ENCODE measurements at regions not wholly inside any gene's neighbourhood (a gene's known extent, or its start where the extent isn't known, plus 50 kb on each side); places are given as distances from the start of the nearest gene placed in this dataset.

DNA sequence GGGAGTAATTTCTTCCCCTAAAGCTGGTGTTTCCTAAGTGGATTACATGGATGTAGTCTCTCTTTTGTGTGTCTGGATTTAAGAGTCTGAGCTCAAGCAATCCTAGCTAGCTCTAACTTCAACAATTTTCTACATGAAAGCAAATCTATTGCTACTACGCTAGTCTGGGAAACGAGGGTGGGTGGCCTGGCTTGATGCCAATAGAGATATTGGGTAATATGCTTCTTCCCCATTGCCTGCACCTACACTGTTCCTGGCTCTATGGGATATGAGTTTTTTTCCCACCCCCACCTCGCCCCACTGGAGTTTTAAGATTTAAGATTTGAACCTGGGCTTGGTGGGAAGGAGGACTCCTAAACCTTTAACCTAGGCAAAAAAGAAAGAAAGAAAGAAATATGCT is 158.8 kb downstream of the RBM46 start:
- Histone ChIP-seq H3K27me3 (ENCODE audit: insufficient read depth, low read depth, low read length) (no peaks in the 10 kb centered on the region), H2AFZ (ENCODE audit: low read depth, low read length) (no peak overlapping the region), H3K4me2 (ENCODE audit: low read length) (no peak overlapping the region), H3K4me3 (ENCODE audit: low read length) (no peak overlapping the region), H3K9me3 (ENCODE audit: low read length) (no peaks in the 10 kb centered on the region), H3F3A (ENCODE audit: insufficient read depth, low read length, poor library complexity, severe bottlenecking) (no peaks in the 10 kb centered on the region), H3K27ac (ENCODE audit: low read length) (no peak overlapping the region), H3K9ac (ENCODE audit: low read length) (no peak overlapping the region), H3K36me3 (ENCODE audit: insufficient read depth, low read length) (no peaks in the 10 kb centered on the region), H3K79me2 (replicated peaks; ENCODE audit: insufficient read depth, low read length) (no peaks in the 10 kb centered on the region), H3K9me2 (ENCODE audit: insufficient read depth, low read length) (no peaks in the 10 kb centered on the region), H4K20me1 (ENCODE audit: insufficient read depth) (no peaks in the 10 kb centered on the region)
- no peak for TF ChIP-seq SMC3 (conservative IDR thresholded peaks at IDR 0.05; ENCODE audit: poor library complexity)
- TF ChIP-seq, protein P1, sequence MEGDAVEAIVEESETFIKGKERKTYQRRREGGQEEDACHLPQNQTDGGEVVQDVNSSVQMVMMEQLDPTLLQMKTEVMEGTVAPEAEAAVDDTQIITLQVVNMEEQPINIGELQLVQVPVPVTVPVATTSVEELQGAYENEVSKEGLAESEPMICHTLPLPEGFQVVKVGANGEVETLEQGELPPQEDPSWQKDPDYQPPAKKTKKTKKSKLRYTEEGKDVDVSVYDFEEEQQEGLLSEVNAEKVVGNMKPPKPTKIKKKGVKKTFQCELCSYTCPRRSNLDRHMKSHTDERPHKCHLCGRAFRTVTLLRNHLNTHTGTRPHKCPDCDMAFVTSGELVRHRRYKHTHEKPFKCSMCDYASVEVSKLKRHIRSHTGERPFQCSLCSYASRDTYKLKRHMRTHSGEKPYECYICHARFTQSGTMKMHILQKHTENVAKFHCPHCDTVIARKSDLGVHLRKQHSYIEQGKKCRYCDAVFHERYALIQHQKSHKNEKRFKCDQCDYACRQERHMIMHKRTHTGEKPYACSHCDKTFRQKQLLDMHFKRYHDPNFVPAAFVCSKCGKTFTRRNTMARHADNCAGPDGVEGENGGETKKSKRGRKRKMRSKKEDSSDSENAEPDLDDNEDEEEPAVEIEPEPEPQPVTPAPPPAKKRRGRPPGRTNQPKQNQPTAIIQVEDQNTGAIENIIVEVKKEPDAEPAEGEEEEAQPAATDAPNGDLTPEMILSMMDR (IDR thresholded peaks at IDR 0.05; ENCODE audit: poor library complexity, severe bottlenecking) = no peak
- TF ChIP-seq EP300 (conservative IDR thresholded peaks at IDR 0.05; ENCODE audit: poor library complexity, severe bottlenecking) = no peak
- TF ChIP-seq, protein P2, sequence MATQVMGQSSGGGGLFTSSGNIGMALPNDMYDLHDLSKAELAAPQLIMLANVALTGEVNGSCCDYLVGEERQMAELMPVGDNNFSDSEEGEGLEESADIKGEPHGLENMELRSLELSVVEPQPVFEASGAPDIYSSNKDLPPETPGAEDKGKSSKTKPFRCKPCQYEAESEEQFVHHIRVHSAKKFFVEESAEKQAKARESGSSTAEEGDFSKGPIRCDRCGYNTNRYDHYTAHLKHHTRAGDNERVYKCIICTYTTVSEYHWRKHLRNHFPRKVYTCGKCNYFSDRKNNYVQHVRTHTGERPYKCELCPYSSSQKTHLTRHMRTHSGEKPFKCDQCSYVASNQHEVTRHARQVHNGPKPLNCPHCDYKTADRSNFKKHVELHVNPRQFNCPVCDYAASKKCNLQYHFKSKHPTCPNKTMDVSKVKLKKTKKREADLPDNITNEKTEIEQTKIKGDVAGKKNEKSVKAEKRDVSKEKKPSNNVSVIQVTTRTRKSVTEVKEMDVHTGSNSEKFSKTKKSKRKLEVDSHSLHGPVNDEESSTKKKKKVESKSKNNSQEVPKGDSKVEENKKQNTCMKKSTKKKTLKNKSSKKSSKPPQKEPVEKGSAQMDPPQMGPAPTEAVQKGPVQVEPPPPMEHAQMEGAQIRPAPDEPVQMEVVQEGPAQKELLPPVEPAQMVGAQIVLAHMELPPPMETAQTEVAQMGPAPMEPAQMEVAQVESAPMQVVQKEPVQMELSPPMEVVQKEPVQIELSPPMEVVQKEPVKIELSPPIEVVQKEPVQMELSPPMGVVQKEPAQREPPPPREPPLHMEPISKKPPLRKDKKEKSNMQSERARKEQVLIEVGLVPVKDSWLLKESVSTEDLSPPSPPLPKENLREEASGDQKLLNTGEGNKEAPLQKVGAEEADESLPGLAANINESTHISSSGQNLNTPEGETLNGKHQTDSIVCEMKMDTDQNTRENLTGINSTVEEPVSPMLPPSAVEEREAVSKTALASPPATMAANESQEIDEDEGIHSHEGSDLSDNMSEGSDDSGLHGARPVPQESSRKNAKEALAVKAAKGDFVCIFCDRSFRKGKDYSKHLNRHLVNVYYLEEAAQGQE (IDR thresholded peaks at IDR 0.05; ENCODE audit: borderline replicate concordance) = no peak

DNA sequence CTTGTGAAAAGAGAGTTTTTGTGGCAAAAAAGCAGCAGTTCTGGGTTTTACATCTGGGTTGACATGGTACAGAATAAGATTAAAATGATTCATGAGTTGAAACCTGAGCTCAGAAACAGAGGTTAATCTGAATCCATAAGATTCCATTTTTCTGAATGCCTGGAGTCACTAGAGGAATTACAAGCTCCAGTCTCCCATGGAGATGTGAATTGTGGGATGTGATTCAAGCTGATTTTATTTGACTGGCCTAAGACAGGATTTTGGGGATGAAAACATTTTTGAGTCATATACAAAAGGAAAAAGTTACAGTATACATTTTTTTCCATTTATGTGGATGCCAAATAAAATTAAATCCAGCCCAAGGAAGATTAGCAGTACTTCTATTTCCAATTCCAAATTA is 161.1 kb downstream of the RBM46 start:
- H3K4me2 ChIP-seq (ENCODE audit: low read length) = no peak overlapping the region
- H3K4me3 ChIP-seq (ENCODE audit: low read length) = no peak overlapping the region
- H2AFZ ChIP-seq (ENCODE audit: low read depth, low read length) = no peak overlapping the region
- no peaks in the 10 kb centered on the region for H3K36me3 ChIP-seq (ENCODE audit: insufficient read depth, low read length)
- H4K20me1 ChIP-seq (ENCODE audit: insufficient read depth) = no peaks in the 10 kb centered on the region
- no peaks in the 10 kb centered on the region for H3K9me3 ChIP-seq (ENCODE audit: low read length)
- no peak overlapping the region for H3K27ac ChIP-seq (ENCODE audit: low read length)
- TF ChIP-seq RAD21 (conservative IDR thresholded peaks at IDR 0.05) = no peak
- TF ChIP-seq, protein P2 (IDR thresholded peaks at IDR 0.05; ENCODE audit: borderline replicate concordance) = no peak
- TF ChIP-seq, protein P1 (IDR thresholded peaks at IDR 0.05; ENCODE audit: poor library complexity, severe bottlenecking) = no peak
- TF ChIP-seq POLR2AphosphoS5 (IDR thresholded peaks at IDR 0.05) = no peak
- H3K27me3 ChIP-seq (ENCODE audit: insufficient read depth, low read depth, low read length) = no peaks in the 10 kb centered on the region
- H3K9ac ChIP-seq (ENCODE audit: low read length) = no peak overlapping the region
- H3F3A ChIP-seq (ENCODE audit: insufficient read depth, low read length, poor library complexity, severe bottlenecking) = no peaks in the 10 kb centered on the region
- H3K9me2 ChIP-seq (ENCODE audit: insufficient read depth, low read length) = no peaks in the 10 kb centered on the region
- no peaks in the 10 kb centered on the region for H3K79me2 ChIP-seq (replicated peaks; ENCODE audit: insufficient read depth, low read length)
